C1 segment of cervical spinal cord (tissue), 14 donors: ENCODE measurements at regions not wholly inside any gene's neighbourhood (a gene's known extent, or its start where the extent isn't known, plus 50 kb on each side); places are given as distances from the start of the nearest gene placed in this dataset.
"Not testable (repeated sequence)": the region's sequence is repeated elsewhere in the genome, so short reads cannot be mapped to it uniquely, and the experiment has no call there.

ENCODE experiments used
- DNase-seq, 14 donors: peaks; one replicate each; lab custom pipeline; 2025; lab: John Stamatoyannopoulos, UW

DNA sequence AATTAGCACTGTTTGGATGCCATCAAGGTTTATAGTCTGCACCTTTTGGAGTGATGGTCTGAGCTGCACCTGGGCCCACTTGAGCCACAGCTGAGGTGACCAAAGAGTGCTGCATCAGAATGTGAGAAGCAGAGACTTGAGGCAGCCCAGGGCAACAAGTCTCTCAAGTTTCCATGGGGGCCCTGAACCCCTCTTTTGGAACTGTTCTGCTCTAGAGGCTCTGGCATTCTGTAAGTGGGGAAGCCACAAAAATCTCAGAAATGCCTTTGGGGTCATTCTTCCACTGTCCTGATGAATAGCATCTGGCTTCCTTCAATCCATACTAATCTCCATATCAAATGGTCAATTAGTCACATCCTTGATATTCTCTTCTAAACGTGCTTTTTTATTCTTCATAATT is 298.4 kb upstream of the MAOA start:
- DNase-seq: no peak

DNA sequence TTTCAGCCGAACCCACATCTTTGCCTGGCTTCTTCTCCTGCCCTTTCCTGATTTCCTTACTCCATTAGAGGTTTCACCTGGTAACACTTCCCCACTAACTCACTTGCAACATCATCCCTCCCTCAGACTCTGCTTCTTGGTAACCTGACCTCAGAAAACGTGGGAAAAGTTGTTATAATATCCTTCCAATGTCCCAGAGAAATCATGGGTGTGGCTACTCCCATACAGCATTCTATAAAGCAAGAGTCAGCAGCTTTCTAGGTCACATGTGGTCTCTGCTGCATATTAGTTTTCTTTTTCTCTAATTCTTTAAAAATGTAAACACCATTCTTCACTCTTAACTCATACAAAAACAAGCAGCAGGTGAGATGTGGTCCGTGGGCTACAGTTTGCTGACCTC is 283.1 kb upstream of the MAOA start:
- DNase-seq: no peak

DNA sequence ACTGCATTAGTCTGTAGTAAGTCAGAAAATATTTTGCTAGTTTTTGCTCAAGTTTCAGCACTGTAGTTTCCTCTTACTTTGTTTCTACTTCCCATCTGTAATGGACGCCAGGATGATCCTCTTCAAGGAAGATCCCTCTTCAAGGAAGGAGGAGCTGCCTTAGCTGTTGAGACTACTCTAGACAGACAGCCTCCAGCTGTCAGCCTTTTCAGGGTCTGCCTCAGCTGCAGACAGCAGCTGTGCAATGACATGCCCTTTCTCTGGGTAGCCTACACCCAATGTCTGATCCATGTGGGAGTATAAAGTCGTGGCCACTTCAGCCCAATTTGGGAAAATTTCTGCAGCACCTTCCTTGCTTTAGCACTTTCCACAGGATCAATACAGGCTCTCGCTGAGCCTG is 281.0 kb upstream of the MAOA start:
- no peak for DNase-seq

DNA sequence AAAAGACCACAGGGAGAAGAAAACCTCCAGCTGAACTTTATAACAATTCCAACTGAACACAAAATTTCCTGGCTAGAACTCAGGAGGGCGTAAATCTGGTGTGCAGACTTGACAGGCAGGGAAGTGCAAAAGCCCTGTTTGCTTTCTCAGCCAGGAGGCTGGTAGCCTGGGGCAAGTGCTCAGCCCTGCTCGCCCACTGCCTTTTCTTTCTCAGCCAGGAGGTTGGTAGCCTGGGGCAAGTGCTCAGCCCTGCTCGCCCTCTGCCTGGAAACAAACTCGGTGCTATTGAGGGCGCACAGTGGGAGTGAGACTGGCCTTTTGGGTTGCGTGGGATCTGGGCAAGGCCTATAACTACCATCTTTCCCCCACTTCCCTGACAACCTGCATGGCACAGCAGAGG is 275.4 kb upstream of the MAOA start:
- DNase-seq: no peak

DNA sequence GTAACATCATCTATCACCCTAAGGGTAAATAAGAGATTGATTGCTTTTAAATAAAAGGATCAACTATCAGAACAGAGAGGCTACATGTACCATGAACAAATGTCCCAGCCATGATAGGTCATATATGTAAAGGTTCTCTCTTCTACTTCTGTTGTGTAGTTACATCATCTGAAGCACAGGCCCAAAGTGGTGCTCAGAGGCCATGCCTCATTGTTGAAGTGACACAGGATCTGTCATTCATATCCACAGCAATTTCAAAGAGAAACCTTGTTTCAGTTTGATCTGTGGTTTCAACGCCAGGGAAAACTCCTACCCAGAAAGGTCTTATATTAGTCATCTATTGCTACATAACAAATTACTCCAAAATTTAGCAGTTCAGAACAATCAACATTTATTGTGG is 269.2 kb upstream of the MAOA start:
- no peak for DNase-seq

DNA sequence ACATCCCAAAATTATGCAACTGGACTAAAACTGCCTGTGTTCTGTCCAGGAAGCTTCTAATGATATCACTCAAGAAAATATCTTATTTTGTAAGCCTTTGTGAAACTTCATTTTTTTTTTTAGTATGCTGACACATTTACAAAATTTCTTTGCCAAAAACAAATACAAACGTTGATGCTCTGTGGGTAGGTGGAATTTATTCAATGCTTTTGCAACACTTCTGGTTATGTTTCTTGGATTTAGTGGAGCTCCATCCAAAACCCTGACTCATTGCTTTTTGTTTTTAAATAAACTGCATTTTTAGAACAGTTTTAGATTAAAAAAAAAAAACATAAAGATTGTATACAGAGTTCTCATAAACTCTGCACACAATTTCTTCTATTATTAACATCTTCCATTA is 250.9 kb upstream of the MAOA start:
- no peak for DNase-seq

DNA sequence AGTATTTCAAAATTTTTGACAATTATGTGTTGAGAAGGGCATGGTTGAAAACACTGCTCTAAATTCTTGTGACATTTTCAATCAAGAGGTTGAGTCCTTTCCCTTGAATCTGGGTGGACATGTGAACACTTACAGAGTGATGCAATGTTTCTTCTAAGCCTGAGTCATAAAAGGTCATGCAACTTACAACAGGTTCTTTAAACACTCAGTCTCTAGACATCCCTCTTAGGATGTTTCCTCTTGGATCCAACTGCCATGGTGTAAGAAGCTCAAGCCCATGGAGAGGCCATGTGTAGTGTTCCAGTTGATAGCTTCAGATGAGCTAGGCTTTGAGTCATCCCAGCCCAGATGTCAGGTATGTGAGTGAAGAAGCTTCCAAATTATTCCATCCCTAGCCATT is 232.2 kb upstream of the MAOA start:
- DNase-seq: no peak

DNA sequence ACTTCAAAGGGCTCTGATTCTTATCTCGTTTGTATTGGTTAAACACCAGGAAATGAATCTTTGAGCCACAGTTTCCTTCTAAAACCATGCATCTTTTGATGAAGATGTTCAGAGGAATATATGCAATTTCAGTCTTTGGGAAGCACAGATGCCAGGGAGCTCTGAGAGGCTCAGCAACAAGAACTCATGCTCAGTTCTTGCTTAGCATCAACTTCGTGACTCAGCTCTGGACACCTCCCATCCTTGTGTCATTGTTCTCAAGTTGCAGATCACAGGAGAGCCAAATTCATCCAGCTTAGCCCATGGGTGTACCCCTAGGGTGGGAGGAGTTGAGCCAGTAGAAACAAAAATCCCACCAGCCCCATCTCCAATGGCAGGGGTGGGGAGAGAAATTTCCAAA is 219.6 kb upstream of the MAOA start:
- DNase-seq: no peak

DNA sequence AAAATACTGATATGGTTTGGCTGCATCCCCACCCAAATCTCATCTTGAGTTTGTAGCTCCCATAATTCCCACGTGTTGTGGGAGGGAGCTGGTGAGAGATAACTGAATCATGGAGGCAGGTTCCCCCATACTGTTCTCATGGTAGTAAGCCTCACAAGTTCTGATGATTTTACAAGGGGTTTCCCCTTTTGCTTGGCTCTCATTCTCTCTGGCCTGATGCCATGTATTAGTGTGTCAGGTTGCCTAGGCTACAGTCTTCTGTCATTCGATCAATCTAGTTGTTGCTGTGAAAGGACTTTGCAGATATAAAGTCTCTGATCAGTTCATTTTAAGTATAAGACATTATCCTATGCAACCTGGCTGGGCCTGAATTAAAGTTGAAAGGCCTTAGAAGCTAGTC is 209.3 kb upstream of the MAOA start:
- DNase-seq: no peak

DNA sequence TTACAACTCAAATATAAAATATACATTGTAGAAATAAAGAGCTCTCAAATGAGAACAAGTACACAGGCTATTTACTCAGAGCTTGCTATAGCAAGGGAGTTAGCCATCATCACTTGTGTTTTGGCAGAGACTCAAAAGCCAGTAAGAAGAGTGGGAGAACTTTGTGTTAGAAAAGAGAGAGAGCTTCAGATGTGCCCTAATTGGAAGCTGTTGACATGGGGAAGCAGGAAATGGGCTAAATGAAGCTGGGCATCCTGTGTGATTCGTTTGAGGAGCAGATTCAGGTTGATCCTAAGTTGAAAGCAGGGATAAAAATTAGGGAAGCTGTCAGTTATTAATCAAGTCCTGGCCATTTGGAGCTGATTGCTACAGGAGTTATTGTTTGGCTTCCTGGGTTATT is 207.4 kb upstream of the MAOA start:
- DNase-seq: no peak

DNA sequence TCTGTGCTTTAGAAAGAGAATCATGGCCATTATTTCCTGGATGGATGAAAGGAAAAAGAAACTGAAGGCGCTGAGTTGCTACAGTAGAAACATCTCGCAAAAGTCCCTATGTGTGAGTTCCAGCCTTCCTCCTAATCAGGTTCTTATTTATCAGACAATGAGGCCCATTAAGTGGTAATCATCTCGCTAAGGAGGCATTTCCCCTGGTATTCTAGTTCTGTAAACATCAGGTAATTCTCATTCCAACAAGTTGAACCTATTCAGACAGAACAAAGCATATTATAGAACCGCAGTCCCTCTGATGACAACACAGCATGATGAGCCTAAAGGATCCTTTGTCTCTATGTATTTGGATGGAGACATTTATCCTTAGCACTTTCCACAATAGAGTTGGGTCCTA is 205.7 kb upstream of the MAOA start:
- DNase-seq: no peak

DNA sequence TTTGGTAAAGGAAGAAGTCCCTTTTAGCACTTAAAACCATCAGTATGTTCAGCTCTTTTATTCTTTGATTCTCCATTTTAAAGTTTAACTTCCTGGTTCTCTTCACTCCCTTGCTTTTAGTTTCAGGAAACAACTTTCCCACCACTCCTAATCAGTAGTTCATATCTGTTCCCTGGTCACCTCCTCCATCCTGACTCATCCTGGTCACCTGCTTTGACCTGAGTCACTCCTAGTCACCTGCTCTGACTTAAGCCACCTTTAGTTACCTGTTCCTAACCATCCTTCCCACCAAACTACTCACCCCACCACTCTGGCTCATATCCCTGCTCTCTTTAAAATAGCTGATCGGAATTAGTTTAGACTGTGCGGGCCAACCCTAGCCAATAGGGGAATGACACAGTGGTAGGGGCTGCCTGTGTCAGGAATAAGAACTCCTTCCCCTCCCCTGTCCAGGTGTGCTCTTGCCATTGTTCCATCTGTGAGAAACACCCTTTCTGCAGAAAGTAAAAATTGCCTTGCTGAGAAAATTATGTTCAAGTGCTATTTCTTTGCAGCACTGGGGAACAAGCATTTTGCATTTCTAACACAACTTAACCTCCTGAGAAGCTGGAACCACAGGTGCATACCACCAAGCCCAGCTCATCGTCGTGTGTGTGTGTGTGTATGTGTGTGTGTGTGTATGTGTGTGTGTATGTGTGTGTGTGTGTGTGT is 204.0 kb upstream of the MAOA start:
- not testable (repeated sequence) for DNase-seq

DNA sequence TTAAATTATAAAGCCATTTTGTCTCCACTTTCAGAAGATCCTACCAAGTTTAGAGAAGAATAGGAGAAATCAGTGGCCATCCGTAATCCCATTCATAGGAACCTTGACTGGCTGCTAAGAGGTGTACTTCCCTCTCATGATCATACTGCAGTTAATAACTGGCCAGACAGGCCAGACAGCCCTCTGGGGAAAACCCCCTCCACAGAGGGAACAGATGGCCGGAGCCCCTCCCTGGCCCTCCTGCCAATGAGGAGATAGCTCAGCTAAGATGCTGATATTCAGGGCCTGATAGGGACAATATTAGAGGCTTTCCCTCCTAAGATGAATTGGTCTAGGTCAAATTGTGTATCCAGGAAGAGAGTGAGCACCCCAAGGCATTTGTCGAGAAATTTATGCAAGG is 200.0 kb upstream of the MAOA start:
- no peak for DNase-seq

DNA sequence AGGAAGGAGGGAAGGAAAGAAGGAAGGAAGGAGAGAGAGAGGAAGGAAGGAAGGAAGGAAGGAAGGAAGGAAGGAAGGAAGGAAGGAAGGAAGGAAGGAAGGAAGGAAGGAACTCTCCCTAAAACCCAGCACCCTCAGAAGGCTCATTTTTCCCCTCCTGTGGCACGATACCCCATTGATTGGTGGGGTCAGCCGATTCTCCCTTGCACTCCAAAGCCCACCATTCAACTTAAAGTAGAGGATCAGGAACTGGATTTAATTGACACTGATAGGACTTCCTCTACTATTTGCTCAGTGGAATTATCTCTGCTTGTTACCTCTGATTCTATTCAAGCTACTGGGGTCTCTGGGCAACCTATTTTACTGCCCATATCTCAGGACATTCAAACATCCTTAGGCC is 199.2 kb upstream of the MAOA start:
- no peak for DNase-seq

DNA sequence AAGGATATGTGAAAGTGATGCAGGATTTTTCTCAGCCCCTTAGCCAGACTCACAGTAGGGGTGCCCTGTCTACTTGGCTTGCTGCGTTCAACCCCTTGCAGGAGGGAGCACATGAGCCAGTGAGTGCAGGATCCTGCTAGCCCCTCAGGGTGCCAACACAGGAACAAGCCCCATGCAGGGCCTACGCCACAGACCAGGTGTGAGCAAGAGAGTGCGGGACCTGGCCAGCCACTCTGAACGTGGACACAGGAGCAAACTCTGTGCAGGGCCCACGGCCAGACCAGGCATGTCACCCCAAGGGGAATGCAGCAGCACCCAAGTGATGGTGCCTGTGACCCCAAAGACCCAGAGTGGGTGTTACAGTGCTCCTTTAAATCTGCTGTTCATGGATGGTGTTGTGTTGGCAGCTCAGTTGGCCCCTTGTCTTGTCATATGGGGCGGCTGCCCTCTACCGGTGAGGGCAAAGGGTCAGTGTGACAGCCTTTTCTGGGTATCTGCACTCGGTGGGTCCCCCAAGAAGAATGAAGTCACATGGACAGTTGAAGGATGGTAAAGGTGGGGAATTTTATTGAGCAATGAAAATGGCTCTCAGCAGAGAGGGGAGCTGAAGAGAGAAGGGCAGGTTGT is 188.4 kb upstream of the MAOA start:
- DNase-seq: no peak

DNA sequence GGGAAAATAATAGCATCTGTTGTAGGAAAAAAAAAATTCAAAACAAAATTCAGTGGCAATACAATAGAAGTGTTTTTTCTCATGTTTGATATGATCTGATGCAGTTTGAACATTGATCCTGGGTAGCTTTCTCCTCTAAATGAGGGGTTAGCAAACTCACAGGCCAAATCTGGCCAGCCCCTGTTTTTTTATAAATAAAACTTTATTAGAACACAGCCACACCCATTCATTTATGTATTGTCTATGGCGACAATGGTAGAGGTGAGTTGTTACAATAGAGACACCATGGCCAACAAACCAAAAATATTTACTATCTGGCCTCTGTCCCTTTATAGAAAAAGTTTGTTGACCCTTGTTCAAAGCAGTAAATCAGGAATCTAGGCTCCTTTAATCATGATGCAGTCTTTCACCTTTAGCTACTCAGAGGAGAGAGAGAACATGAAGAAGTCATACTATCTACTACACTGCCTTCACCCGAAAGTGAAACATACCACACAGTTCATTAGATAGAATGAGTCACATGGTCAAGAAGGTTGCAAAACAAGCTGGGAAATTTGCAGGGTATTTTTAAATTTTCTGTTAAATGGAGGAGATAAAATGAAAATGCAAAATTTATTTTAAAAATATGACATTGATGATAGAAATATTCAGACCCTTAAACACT is 186.6 kb upstream of the MAOA start:
- DNase-seq: no peak

DNA sequence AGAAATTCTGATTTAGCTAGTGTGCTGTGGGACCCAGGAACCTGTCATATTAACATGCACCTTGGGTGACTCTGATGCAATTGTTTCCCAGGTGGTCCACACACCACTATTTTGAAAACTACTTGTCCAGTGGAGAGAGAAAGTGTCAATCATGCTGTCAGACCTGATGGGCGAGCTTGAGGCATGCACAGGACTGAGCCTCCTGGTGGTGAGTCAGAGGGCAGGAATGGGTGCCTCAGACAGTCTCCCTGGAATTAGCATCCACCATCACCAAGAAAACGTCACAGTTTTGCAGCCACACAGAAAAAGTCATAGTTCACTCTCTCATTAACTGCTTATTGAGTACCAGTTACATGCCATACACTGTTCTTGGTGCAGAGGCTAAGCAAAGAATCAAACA is 181.8 kb upstream of the MAOA start:
- DNase-seq: no peak

DNA sequence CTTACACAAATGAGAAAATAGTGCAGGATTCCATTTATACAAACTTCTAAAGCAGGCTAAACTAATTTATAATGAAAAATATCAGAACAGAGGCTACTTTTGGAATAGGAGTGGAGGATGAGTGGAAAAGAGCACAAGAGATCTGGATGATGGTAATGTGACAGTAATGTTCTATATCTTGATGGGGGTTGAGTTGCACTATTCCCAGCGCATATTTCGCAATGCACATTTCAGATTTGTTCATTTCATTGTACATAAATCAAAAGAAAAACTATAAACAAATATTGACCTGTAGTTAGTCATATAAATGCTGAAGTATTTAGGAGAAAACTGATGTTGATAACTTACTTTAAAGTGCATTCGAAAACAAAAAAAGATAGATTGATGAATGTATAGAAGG is 177.0 kb upstream of the MAOA start:
- no peak for DNase-seq

DNA sequence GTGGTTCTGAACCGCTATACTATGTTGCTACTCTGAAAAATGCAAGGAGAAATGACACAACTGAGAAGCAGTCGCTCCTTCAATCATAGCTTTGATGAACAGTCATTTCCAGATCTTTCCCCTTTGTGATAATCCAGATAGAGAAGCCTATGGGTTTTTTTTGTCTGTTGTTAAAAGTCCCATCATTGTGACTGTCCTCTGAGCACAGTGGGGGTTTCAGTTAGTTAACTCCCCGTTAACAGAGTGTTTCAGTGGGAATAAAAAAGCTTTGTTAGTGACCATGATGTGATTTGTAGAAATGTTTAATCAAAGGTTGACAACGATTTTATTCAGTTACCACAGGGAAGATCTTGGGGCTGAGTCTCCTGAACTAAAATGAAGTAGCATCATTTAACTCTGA is 176.2 kb upstream of the MAOA start:
- no peak for DNase-seq

DNA sequence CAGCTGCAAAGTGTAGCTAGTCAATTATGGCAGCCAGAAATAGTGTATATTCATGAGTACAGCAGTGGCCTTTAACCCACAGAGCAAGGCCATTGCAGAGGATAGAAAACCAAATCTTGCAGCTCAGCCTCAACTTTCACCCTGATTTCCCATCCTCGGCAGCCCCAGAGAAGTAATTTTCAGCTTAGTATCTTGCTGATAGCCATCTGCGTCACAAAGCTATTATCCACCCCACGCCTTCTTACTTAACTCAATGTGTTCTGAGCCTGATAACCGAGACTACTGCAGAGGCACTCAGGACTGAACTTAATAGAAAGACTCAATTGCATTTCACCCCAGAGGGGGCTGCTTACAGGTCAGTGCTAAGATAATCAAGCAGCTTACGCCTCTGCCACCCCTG is 174.5 kb upstream of the MAOA start:
- DNase-seq: no peak

DNA sequence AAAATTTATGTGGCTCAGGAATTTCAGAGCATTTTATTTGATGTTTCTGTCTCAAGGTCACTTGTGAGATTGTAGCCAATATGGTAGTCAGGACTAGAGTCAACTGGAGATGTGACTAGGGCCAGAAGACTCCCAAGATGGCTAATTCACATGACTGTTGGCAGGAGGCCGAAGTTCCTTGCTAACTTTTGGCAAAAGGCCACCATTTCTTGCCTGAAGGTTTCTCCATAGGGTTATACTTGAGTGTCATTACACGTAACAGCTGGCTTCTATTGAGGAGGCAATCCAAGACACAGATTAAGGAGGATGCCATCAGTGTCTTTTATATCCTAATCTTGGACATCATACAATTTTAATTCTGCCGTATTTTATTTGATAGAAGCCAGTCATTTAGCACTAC is 162.3 kb upstream of the MAOA start:
- DNase-seq: no peak

DNA sequence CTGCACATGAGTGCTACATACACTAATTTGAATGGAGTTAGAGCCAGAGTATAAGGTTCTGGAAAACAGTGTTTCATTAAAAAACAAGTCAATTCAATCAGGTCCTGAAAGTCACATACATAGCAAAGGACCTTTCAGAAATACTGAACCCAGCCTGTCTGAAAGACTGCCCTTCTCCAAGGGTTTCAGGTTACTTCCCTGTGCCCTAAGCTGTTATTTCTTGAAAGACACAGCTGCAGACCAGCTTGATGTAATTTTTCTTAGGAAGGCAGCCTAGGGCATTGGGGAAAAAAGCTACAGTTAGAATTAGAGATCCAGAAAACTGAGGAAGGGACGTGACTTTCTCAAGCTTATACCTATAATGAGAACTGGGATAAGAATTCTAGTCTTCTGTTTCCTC is 155.9 kb upstream of the MAOA start:
- no peak for DNase-seq

DNA sequence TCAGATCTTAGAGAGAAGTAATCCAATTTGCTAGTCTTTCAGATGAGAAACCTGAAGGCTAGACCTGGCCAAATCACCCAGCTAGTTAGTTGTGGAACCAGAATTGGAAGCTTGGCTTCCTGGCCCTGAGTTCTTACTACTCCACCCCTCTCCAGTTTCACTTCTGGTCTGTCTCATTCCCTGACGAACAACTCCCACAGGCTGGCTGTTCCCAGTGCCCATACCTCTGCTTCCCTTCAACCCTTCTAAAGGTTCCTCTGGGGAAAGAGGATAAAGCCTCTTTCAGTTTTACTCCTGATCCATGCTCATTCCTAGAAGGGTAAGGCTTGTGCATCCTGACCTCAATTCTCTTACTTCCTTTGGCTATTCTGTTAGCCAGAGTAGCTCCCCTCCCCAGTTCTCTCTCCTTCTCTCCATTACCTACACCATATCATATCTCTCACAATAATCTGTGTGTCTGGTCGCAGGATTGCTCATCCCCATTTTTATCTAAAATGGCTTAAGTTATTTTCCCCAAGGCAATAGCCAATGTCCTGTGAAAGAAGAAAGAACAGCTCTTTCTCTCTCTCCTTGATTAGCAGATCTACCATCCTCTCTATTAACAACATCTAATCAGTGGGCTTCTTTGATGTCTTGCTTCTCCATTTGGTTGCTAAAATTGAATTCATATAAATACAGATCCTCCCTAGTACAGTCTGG is 155.0 kb upstream of the MAOA start:
- DNase-seq: no peak
